ENCODE measurements at regions not wholly inside any gene's neighbourhood (a gene's known extent, or its start where the extent isn't known, plus 50 kb on each side); places are given as distances from the start of the nearest gene placed in this dataset.

- DNase-seq: peak; percentile 38
These were observed 123.1 kb downstream of the RPS12 start for GRCh38 chr6:132937466-132937906.

- DNase-seq: no peak
These were observed 134.5 kb downstream of the RPS12 start for GRCh38 chr6:132948889-132949288.

GRCh38 chr6:132950566-132950965, 136.2 kb downstream of the RPS12 start:
- no peak for DNase-seq

GRCh38 chr6:132952031-132952867, 137.9 kb downstream of the RPS12 start:
- DNase-seq: no peak

GRCh38 chr6:132952986-132953385, 138.6 kb downstream of the RPS12 start:
- DNase-seq: no peak

GRCh38 chr6:132954222-132954621, 139.9 kb downstream of the RPS12 start:
- no peak for DNase-seq

- DNase-seq: no peak
These were observed 140.6 kb downstream of the RPS12 start for GRCh38 chr6:132954936-132955335.

- no peak for DNase-seq
These were observed 145.4 kb downstream of the RPS12 start for GRCh38 chr6:132959639-132960326.

GRCh38 chr6:132960720-132961119, 146.4 kb downstream of the RPS12 start:
- no peak for DNase-seq

GRCh38 chr6:132961122-132961521, 146.8 kb downstream of the RPS12 start:
- DNase-seq: no peak

- no peak for DNase-seq
These were observed 147.2 kb downstream of the RPS12 start for GRCh38 chr6:132961610-132962009.

GRCh38 chr6:132962936-132963868, 148.8 kb downstream of the RPS12 start:
- peak; percentile 26 for DNase-seq

- DNase-seq: peak; percentile 73
These were observed 149.9 kb downstream of the RPS12 start for GRCh38 chr6:132964101-132964867.

GRCh38 chr6:132964868-132965382, 150.6 kb downstream of the RPS12 start:
- peak; percentile 5 for DNase-seq

- no peak for DNase-seq
These were observed 153.5 kb downstream of the RPS12 start for GRCh38 chr6:132967871-132968270.

GRCh38 chr6:132968419-132968950, 154.1 kb downstream of the RPS12 start:
- DNase-seq: no peak

GRCh38 chr6:132969196-132969595, 154.8 kb downstream of the RPS12 start:
- no peak for DNase-seq

- no peak for DNase-seq
These were observed 157.3 kb downstream of the RPS12 start for GRCh38 chr6:132971676-132972075.

- DNase-seq: no peak
These were observed 157.9 kb downstream of the RPS12 start for GRCh38 chr6:132972254-132972653.

- DNase-seq: no peak
These were observed 158.6 kb downstream of the RPS12 start for GRCh38 chr6:132972971-132973370.

GRCh38 chr6:132973514-132973993, 159.2 kb downstream of the RPS12 start:
- no peak for DNase-seq

- no peak for DNase-seq
These were observed 159.8 kb downstream of the RPS12 start for GRCh38 chr6:132974122-132974521.
